AG10803 (cell line): ENCODE measurements at regions not wholly inside any gene's neighbourhood (a gene's known extent, or its start where the extent isn't known, plus 50 kb on each side); places are given as distances from the start of the nearest gene placed in this dataset.

Experiments used
- DNase-seq: peaks from one replicate; pipeline ENCODE4 v3.0.0; 2010; ENCODE audit warnings: low read depth
- H3K4me3 ChIP-seq: 2 replicates; pipeline ENCODE4 v1.5.1; 2011; ENCODE audit warnings: mild to moderate bottlenecking, low read length, control low read depth
- CTCF ChIP-seq: conservative IDR thresholded peaks from 2 replicates; pipeline ENCODE4 v1.5.1; 2011; ENCODE audit warnings: mild to moderate bottlenecking, low read length, control low read depth, inconsistent platforms

- peak; percentile 33 for DNase-seq
- TF ChIP-seq CTCF: no peak
- no peak overlapping the region for H3K4me3 ChIP-seq
Measured at GRCh38 chr2:176656038-176656775, 387.0 kb downstream of the MTX2 start.

- no peak overlapping the region for H3K4me3 ChIP-seq
- no peak for TF ChIP-seq CTCF
- no peak for DNase-seq
Measured at GRCh38 chr2:176656776-176657140, 387.5 kb downstream of the MTX2 start.

- DNase-seq: no peak
- TF ChIP-seq CTCF: no peak
- no peak overlapping the region for H3K4me3 ChIP-seq
Measured at GRCh38 chr2:176657393-176657792, 388.2 kb downstream of the MTX2 start.

- no peak for DNase-seq
- TF ChIP-seq CTCF: no peak
- no peak overlapping the region for H3K4me3 ChIP-seq
Measured at GRCh38 chr2:176658708-176659107, 389.5 kb downstream of the MTX2 start.

GRCh38 chr2:176662753-176663152 is 393.5 kb downstream of the MTX2 start:
- no peak for DNase-seq

GRCh38 chr2:176664478-176664877 is 395.2 kb downstream of the MTX2 start:
- no peak for DNase-seq
- H3K4me3 ChIP-seq: no peak overlapping the region
- no peak for TF ChIP-seq CTCF

More at GRCh38 chr2:176662753-176663152, 393.5 kb downstream of the MTX2 start:
- no peak for TF ChIP-seq CTCF
- no peak overlapping the region for H3K4me3 ChIP-seq

- no peak for DNase-seq
- no peak overlapping the region for H3K4me3 ChIP-seq
- no peak for TF ChIP-seq CTCF
Measured at GRCh38 chr2:176665086-176665485, 395.8 kb downstream of the MTX2 start.
